PFSK-1 (cell line): ENCODE measurements at regions not wholly inside any gene's neighbourhood (a gene's known extent, or its start where the extent isn't known, plus 50 kb on each side); places are given as distances from the start of the nearest gene placed in this dataset.

Experiments used
- FOXP2 ChIP-seq: optimal IDR thresholded peaks from 2 replicates; pipeline ENCODE3; 2011; ENCODE audit warnings: borderline replicate concordance, control low read depth, inconsistent platforms; ENCODE audit not compliant: insufficient read depth; ENCODE audit errors: extremely low read length, extremely low read depth
- POLR2AphosphoS5 ChIP-seq: IDR thresholded peaks from 2 replicates; pipeline ENCODE4 v1.6.1; 2012; ENCODE audit warnings: low read depth, mild to moderate bottlenecking, control low read depth, low read length, moderate library complexity
- REST ChIP-seq, 2 experiments: IDR thresholded peaks; 2 replicates each; pipeline versions ENCODE4 v1.6.1 to v1.8.0; 2011 to 2012; ENCODE audit warnings: low read depth in 2 of 2, low read length in 2 of 2, control low read depth in 1 of 2, inconsistent platforms in 1 of 2, mild to moderate bottlenecking in 1 of 2, moderate library complexity in 1 of 2; ENCODE audit not compliant: insufficient read depth in 1 of 2
- SIN3A ChIP-seq: IDR thresholded peaks from 2 replicates; pipeline ENCODE4 v1.6.1; 2012; ENCODE audit warnings: mild to moderate bottlenecking, low read length, moderate library complexity, borderline replicate concordance; ENCODE audit not compliant: insufficient read depth
- TAF1 ChIP-seq: IDR thresholded peaks from 2 replicates; pipeline ENCODE4 v1.6.1; 2012; ENCODE audit warnings: low read length, control low read depth, borderline replicate concordance; ENCODE audit not compliant: insufficient read depth

- TF ChIP-seq FOXP2 (no peak), SIN3A (no peak), TAF1 (no peak), REST (IDR thresholded peaks at IDR 0.05; ENCODE audit: insufficient read depth in 1 of 2, low read depth in 2 of 2, low read length in 2 of 2) (no peak), POLR2AphosphoS5 (no peak)
These were observed 359.7 kb downstream of the AACS start for GRCh38 chr12:125424909-125425308.

GRCh38 chr12:125431516-125431915 lies 366.3 kb downstream of the AACS start:
- TF ChIP-seq TAF1 = no peak
- no peak for TF ChIP-seq FOXP2
- no peak for TF ChIP-seq POLR2AphosphoS5
- no peak for TF ChIP-seq REST (IDR thresholded peaks at IDR 0.05; ENCODE audit: insufficient read depth in 1 of 2, low read depth in 2 of 2, low read length in 2 of 2)
- TF ChIP-seq SIN3A = no peak

GRCh38 chr12:125434131-125434530 lies 368.9 kb downstream of the AACS start:
- TF ChIP-seq FOXP2 = no peak
- TF ChIP-seq REST (IDR thresholded peaks at IDR 0.05; ENCODE audit: insufficient read depth in 1 of 2, low read depth in 2 of 2, low read length in 2 of 2) = no peak
- no peak for TF ChIP-seq TAF1
- TF ChIP-seq POLR2AphosphoS5 = no peak
- no peak for TF ChIP-seq SIN3A

- TF ChIP-seq REST (IDR thresholded peaks at IDR 0.05; ENCODE audit: insufficient read depth in 1 of 2, low read depth in 2 of 2, low read length in 2 of 2) (no peak), SIN3A (no peak), POLR2AphosphoS5 (no peak), TAF1 (no peak), FOXP2 (no peak)
These were observed 369.8 kb downstream of the AACS start for GRCh38 chr12:125434936-125435443.

- TF ChIP-seq REST (IDR thresholded peaks at IDR 0.05; ENCODE audit: insufficient read depth in 1 of 2, low read depth in 2 of 2, low read length in 2 of 2) (no peak), POLR2AphosphoS5 (no peak), SIN3A (no peak), TAF1 (no peak), FOXP2 (no peak)
These were observed 370.6 kb downstream of the AACS start for GRCh38 chr12:125435871-125436270.
